Epithelial cell of esophagus (primary cell): ENCODE measurements at regions not wholly inside any gene's neighbourhood (a gene's known extent, or its start where the extent isn't known, plus 50 kb on each side); places are given as distances from the start of the nearest gene placed in this dataset.

Source experiments
- DNase-seq: peaks from one replicate; pipeline ENCODE4 v3.0.0; 2010; ENCODE audit warnings: low read depth
- H3K4me3 ChIP-seq: 2 replicates; pipeline ENCODE4 v1.5.1; 2011; ENCODE audit warnings: mild to moderate bottlenecking, low read length, control low read depth
- CTCF ChIP-seq: IDR thresholded peaks from 2 replicates; pipeline ENCODE4 v1.5.1; 2011; ENCODE audit warnings: low read depth, mild to moderate bottlenecking, low read length, control low read depth, inconsistent platforms; ENCODE audit not compliant: insufficient read depth; ENCODE audit errors: missing control alignments

- no peak overlapping the region for H3K4me3 ChIP-seq
- no peak for TF ChIP-seq CTCF
Observed at GRCh38 chr6:10042280-10042679, 372.6 kb downstream of the TFAP2A start.

GRCh38 chr6:10033223-10033829, 381.5 kb downstream of the TFAP2A start:
- TF ChIP-seq CTCF: no peak
- H3K4me3 ChIP-seq: peak overlapping the region; percentile 4
- DNase-seq: peak; percentile 72

More at GRCh38 chr6:10042280-10042679, 372.6 kb downstream of the TFAP2A start:
- DNase-seq: no peak

GRCh38 chr6:10031617-10032016, 383.3 kb downstream of the TFAP2A start:
- TF ChIP-seq CTCF: no peak
- DNase-seq: no peak
- no peak overlapping the region for H3K4me3 ChIP-seq

- DNase-seq: peak; percentile 45
- peak; percentile 55 for TF ChIP-seq CTCF
- H3K4me3 ChIP-seq: no peak overlapping the region
Observed at GRCh38 chr6:10030942-10031537, 383.8 kb downstream of the TFAP2A start.

GRCh38 chr6:10028222-10028621, 386.7 kb downstream of the TFAP2A start:
- no peak overlapping the region for H3K4me3 ChIP-seq
- TF ChIP-seq CTCF: no peak
- no peak for DNase-seq

- DNase-seq: no peak
- no peak overlapping the region for H3K4me3 ChIP-seq
- TF ChIP-seq CTCF: no peak
Observed at GRCh38 chr6:10019851-10020250, 395.0 kb downstream of the TFAP2A start.

GRCh38 chr6:10014557-10014956, 400.3 kb downstream of the TFAP2A start:
- no peak for TF ChIP-seq CTCF
- H3K4me3 ChIP-seq: no peak overlapping the region
- DNase-seq: peak; percentile 4
